Vagina (tissue), 2 donors: ENCODE measurements at regions not wholly inside any gene's neighbourhood (a gene's known extent, or its start where the extent isn't known, plus 50 kb on each side); places are given as distances from the start of the nearest gene placed in this dataset.

ENCODE experiments used
- DNase-seq, 2 donors: peaks; one replicate each; pipeline ENCODE4 v3.0.0-alpha.2; 2017; ENCODE audit errors: extremely low spot score in 2 of 2
- H3K27ac ChIP-seq: fragments of 200-600 bp; sonication (generic); one replicate; pipeline ENCODE4 v1.5.1; 2019
- H3K27me3 ChIP-seq: fragments of 200-600 bp; sonication (generic); one replicate; pipeline ENCODE4 v1.5.1; 2019
- H3K36me3 ChIP-seq, 2 donors: fragments of 200-600 bp; sonication (generic); one replicate each; pipeline ENCODE4 v1.5.1; 2017 to 2019
- H3K4me1 ChIP-seq: fragments of 200-600 bp; sonication (generic); one replicate; pipeline ENCODE4 v1.5.1; 2019
- H3K4me3 ChIP-seq, 2 donors: fragments of 200-600 bp; sonication (generic); 1 replicate in 1 of 2; 2 replicates in 1 of 2; pipeline ENCODE4 v1.5.1; 2016 to 2019
- H3K9me3 ChIP-seq: fragments of 200-600 bp; sonication (generic); one replicate; pipeline ENCODE4 v1.5.1; 2019
- CTCF ChIP-seq, 3 experiments: fragments of 450-650 bp in 2 of 3; fragments of 200-600 bp in 1 of 3; sonication (generic) in 1 of 3; IDR thresholded peaks; one replicate each; pipeline ENCODE4 v1.5.1; 2017 to 2019; ENCODE audit warnings: antibody characterized with exemption in 3 of 3, mild to moderate bottlenecking in 2 of 3, moderate library complexity in 2 of 3
- POLR2A ChIP-seq, 2 donors: fragments of 450-650 bp; IDR thresholded peaks; one replicate each; pipeline ENCODE4 v1.6.1; 2017; ENCODE audit warnings: antibody characterized with exemption in 2 of 2, mild to moderate bottlenecking in 2 of 2, moderate library complexity in 2 of 2
- POLR2AphosphoS5 ChIP-seq, 2 donors: sonication (generic); formaldehyde crosslinking; IDR thresholded peaks; one replicate each; pipeline ENCODE4 v1.9.0; 2017; ENCODE audit warnings: antibody characterized with exemption in 2 of 2, mild to moderate bottlenecking in 2 of 2, low read depth in 1 of 2; ENCODE audit not compliant: insufficient read depth in 1 of 2
- intact Hi-C: fragments of 100-400 bp; cut with DNase I; formaldehyde crosslinking; loops from one replicate; pipeline ENCODE4 v1.15.1; 2023

- H3K4me3 ChIP-seq: no peak overlapping the region
- no peaks in the 10 kb centered on the region for H3K9me3 ChIP-seq
- DNase-seq: no peak
- TF ChIP-seq CTCF (IDR thresholded peaks at IDR 0.05) (no peak), POLR2A (IDR thresholded peaks at IDR 0.05) (no peak)
- no peaks in the 10 kb centered on the region for H3K36me3 ChIP-seq
- H3K27ac ChIP-seq: no peak overlapping the region
- intact Hi-C loops: no loop called here
- H3K27me3 ChIP-seq: no peaks in the 10 kb centered on the region
- no peaks in the 10 kb centered on the region for H3K4me1 ChIP-seq
These were observed 89.7 kb upstream of the MYL2 start for GRCh38 chr12:111010061-111010460.

GRCh38 chr12:111006621-111007020, 86.2 kb upstream of the MYL2 start:
- no peak overlapping the region for H3K27ac ChIP-seq
- no peak for DNase-seq
- no peak for TF ChIP-seq CTCF (IDR thresholded peaks at IDR 0.05)
- TF ChIP-seq POLR2A (IDR thresholded peaks at IDR 0.05): no peak
- no peak for TF ChIP-seq POLR2AphosphoS5 (IDR thresholded peaks at IDR 0.05; ENCODE audit: insufficient read depth in 1 of 2, low read depth in 1 of 2)
- H3K36me3 ChIP-seq: no peaks in the 10 kb centered on the region
- no peaks in the 10 kb centered on the region for H3K4me1 ChIP-seq
- no peaks in the 10 kb centered on the region for H3K9me3 ChIP-seq
- H3K4me3 ChIP-seq: no peak overlapping the region
- H3K27me3 ChIP-seq: no peaks in the 10 kb centered on the region
- intact Hi-C loops: no loop called here

- Histone ChIP-seq H3K9me3 (peaks cover 15% of the 10 kb centered on the region), H3K36me3 (no peaks in the 10 kb centered on the region), H3K27me3 (no peaks in the 10 kb centered on the region), H3K4me1 (no peaks in the 10 kb centered on the region), H3K4me3 (no peak overlapping the region), H3K27ac (no peak overlapping the region)
- intact Hi-C loops: no loop called here
- DNase-seq: no peak
- TF ChIP-seq POLR2AphosphoS5 (IDR thresholded peaks at IDR 0.05; ENCODE audit: insufficient read depth in 1 of 2, low read depth in 1 of 2) (no peak), CTCF (IDR thresholded peaks at IDR 0.05) (no peak)
These were observed 78.6 kb upstream of the MYL2 start for GRCh38 chr12:110998971-110999370.

GRCh38 chr12:110998165-110998564, 77.8 kb upstream of the MYL2 start:
- peaks cover 15% of the 10 kb centered on the region for H3K9me3 ChIP-seq
- H3K36me3 ChIP-seq: no peaks in the 10 kb centered on the region
- no peaks in the 10 kb centered on the region for H3K4me1 ChIP-seq
- H3K27me3 ChIP-seq: no peaks in the 10 kb centered on the region
- intact Hi-C loops: no loop called here
- H3K4me3 ChIP-seq: no peak overlapping the region
- DNase-seq: no peak
- no peak overlapping the region for H3K27ac ChIP-seq
- TF ChIP-seq POLR2AphosphoS5 (IDR thresholded peaks at IDR 0.05; ENCODE audit: insufficient read depth in 1 of 2, low read depth in 1 of 2) (no peak), CTCF (IDR thresholded peaks at IDR 0.05) (no peak), POLR2A (IDR thresholded peaks at IDR 0.05) (no peak)

GRCh38 chr12:110996415-110996814, 76.0 kb upstream of the MYL2 start:
- Histone ChIP-seq H3K4me3 (no peak overlapping the region), H3K36me3 (no peaks in the 10 kb centered on the region), H3K27ac (no peak overlapping the region), H3K4me1 (no peaks in the 10 kb centered on the region), H3K27me3 (no peaks in the 10 kb centered on the region), H3K9me3 (peaks cover 15% of the 10 kb centered on the region)
- intact Hi-C loops: no loop called here
- no peak for DNase-seq
- TF ChIP-seq CTCF (IDR thresholded peaks at IDR 0.05) (no peak), POLR2A (IDR thresholded peaks at IDR 0.05) (no peak), POLR2AphosphoS5 (IDR thresholded peaks at IDR 0.05; ENCODE audit: insufficient read depth in 1 of 2, low read depth in 1 of 2) (no peak)
